ENCODE measurements at regions not wholly inside any gene's neighbourhood (a gene's known extent, or its start where the extent isn't known, plus 50 kb on each side); places are given as distances from the start of the nearest gene placed in this dataset.

DNA sequence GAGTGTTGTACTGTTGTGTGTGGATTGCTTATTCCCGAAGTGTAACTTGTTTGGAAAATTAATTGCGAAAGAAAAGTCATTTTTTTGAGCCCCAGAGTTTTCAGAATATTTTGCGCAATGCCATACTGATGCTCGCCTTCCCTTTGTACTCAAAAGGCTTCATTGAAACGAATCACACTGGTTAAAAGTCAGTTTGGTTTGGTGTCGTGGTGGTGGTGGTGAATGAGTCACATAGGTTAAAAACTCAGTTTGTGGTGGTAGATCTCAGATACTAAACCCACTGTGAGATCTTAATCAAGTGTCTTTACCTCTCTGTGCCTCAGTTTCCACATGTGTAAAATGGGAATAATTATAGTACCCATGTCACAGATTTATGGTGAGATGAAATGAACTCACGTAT, 61.1 kb upstream of the IL6 start:
- TF ChIP-seq, protein P1, sequence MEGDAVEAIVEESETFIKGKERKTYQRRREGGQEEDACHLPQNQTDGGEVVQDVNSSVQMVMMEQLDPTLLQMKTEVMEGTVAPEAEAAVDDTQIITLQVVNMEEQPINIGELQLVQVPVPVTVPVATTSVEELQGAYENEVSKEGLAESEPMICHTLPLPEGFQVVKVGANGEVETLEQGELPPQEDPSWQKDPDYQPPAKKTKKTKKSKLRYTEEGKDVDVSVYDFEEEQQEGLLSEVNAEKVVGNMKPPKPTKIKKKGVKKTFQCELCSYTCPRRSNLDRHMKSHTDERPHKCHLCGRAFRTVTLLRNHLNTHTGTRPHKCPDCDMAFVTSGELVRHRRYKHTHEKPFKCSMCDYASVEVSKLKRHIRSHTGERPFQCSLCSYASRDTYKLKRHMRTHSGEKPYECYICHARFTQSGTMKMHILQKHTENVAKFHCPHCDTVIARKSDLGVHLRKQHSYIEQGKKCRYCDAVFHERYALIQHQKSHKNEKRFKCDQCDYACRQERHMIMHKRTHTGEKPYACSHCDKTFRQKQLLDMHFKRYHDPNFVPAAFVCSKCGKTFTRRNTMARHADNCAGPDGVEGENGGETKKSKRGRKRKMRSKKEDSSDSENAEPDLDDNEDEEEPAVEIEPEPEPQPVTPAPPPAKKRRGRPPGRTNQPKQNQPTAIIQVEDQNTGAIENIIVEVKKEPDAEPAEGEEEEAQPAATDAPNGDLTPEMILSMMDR (IDR thresholded peaks at IDR 0.05 in 2 of 3, conservative IDR thresholded peaks at IDR 0.05 in 1 of 3; ENCODE audit: borderline replicate concordance in 1 of 3, insufficient read depth in 1 of 3, low read depth in 2 of 3, low read length in 2 of 3) = no peak
- TF ChIP-seq YY1 (IDR thresholded peaks at IDR 0.05; ENCODE audit: extremely low read depth, insufficient replicate concordance, low read depth, low read length) (no peak), POLR2AphosphoS5 (IDR thresholded peaks at IDR 0.05; ENCODE audit: low read depth, low read length) (no peak), POLR2A (IDR thresholded peaks at IDR 0.05; ENCODE audit: borderline replicate concordance, extremely low read depth, insufficient read depth, insufficient read length) (no peak), RAD21 (IDR thresholded peaks at IDR 0.05; ENCODE audit: low read depth) (no peak)
- TF ChIP-seq, protein P2, sequence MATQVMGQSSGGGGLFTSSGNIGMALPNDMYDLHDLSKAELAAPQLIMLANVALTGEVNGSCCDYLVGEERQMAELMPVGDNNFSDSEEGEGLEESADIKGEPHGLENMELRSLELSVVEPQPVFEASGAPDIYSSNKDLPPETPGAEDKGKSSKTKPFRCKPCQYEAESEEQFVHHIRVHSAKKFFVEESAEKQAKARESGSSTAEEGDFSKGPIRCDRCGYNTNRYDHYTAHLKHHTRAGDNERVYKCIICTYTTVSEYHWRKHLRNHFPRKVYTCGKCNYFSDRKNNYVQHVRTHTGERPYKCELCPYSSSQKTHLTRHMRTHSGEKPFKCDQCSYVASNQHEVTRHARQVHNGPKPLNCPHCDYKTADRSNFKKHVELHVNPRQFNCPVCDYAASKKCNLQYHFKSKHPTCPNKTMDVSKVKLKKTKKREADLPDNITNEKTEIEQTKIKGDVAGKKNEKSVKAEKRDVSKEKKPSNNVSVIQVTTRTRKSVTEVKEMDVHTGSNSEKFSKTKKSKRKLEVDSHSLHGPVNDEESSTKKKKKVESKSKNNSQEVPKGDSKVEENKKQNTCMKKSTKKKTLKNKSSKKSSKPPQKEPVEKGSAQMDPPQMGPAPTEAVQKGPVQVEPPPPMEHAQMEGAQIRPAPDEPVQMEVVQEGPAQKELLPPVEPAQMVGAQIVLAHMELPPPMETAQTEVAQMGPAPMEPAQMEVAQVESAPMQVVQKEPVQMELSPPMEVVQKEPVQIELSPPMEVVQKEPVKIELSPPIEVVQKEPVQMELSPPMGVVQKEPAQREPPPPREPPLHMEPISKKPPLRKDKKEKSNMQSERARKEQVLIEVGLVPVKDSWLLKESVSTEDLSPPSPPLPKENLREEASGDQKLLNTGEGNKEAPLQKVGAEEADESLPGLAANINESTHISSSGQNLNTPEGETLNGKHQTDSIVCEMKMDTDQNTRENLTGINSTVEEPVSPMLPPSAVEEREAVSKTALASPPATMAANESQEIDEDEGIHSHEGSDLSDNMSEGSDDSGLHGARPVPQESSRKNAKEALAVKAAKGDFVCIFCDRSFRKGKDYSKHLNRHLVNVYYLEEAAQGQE (IDR thresholded peaks at IDR 0.05; ENCODE audit: low read depth) = no peak

All from HCT116 (cell line).